ENCODE measurements at regions not wholly inside any gene's neighbourhood (a gene's known extent, or its start where the extent isn't known, plus 50 kb on each side); places are given as distances from the start of the nearest gene placed in this dataset.

DNA sequence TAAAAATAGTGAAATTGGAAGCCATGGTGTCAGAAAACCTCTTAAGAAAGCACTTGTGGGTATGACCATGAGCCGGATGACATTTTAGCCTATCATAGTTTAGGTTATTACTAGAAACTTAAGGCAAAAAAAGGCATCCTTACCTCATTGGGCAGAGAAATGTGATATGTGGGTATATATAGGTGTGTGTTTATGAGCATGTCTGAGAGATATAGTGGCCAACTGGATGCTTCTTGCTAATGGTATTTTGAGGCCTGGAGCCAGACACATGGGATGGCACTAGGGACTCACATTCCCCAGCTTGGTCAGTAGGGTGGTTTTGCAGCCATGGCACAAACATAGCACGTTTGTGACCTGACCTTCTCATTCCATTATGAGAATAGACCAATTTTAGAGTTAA, 295.6 kb upstream of the MEF2C start:
- Histone ChIP-seq H3K14ac (ENCODE audit: insufficient read length) (no peak overlapping the region), H3K23me2 (ENCODE audit: low read depth, low read length) (no peaks in the 10 kb centered on the region; the same call in 1 of the 2 replicates), H3K79me1 (ENCODE audit: low read depth, low read length) (no peaks in the 10 kb centered on the region), H3K9me3 (ENCODE audit: insufficient read depth in 2 of 2, low read depth in 1 of 2, low read length in 1 of 2) (no peaks in the 10 kb centered on the region), H3K27me3 (replicated peaks in 1 of 4; ENCODE audit: control insufficient read depth in 3 of 4, extremely low read depth in 1 of 4, insufficient read depth in 3 of 4, low read length in 3 of 4) (no peaks in the 10 kb centered on the region), H2BK20ac (ENCODE audit: low read length) (no peak overlapping the region), H2BK5ac (ENCODE audit: low read depth, low read length) (no peak overlapping the region), H3K4me3 (ENCODE audit: extremely low read depth in 1 of 4, insufficient read depth in 2 of 4, low read depth in 3 of 4, low read length in 4 of 4) (no peak overlapping the region), H2BK120ac (replicated peaks; ENCODE audit: low read depth, low read length) (no peak overlapping the region), H2BK15ac (ENCODE audit: low read length) (no peak overlapping the region), H3K36me3 (ENCODE audit: control insufficient read depth in 2 of 4, insufficient read depth in 4 of 4, low read length in 3 of 4) (no peaks in the 10 kb centered on the region), H3K18ac (ENCODE audit: extremely low read depth, low read length) (no peak overlapping the region), H3K56ac (replicated peaks; ENCODE audit: insufficient read length, low read depth, low read length) (no peak overlapping the region), H3K4ac (replicated peaks; ENCODE audit: insufficient read length, low read depth, low read length) (no peak overlapping the region), H3K79me2 (ENCODE audit: control insufficient read depth in 1 of 2, insufficient read depth in 2 of 2, low read length in 2 of 2) (no peaks in the 10 kb centered on the region), H2AK5ac (ENCODE audit: low read depth, low read length) (no peak overlapping the region), H4K20me1 (replicated peaks in 1 of 2; ENCODE audit: control insufficient read depth in 1 of 2, insufficient read depth in 2 of 2, low read length in 2 of 2) (no peaks in the 10 kb centered on the region), H3K4me2 (ENCODE audit: insufficient read depth in 1 of 2, low read depth in 2 of 2, low read length in 2 of 2) (no peak overlapping the region), H2AFZ (ENCODE audit: low read length) (no peak overlapping the region), H2BK12ac (ENCODE audit: low read depth, low read length) (no peak overlapping the region), H3K9ac (replicated peaks in 1 of 4; ENCODE audit: extremely low read depth in 1 of 4, low read depth in 3 of 4, low read length in 3 of 4) (no peak overlapping the region), H4K5ac (ENCODE audit: insufficient read length, low read depth, low read length) (no peak overlapping the region), H3K23ac (ENCODE audit: insufficient read length) (no peak overlapping the region), H4K91ac (replicated peaks; ENCODE audit: insufficient read length, low read length) (no peak overlapping the region), H3K27ac (ENCODE audit: low read depth, low read length) (no peak overlapping the region), H4K8ac (ENCODE audit: extremely low read depth, insufficient read depth, low read length) (no peak overlapping the region), H3K4me1 (replicated peaks in 1 of 4; ENCODE audit: control insufficient read depth in 3 of 4, insufficient read depth in 4 of 4, low read length in 3 of 4) (no peaks in the 10 kb centered on the region)
- POLR2A ChIA-PET (ENCODE audit: partially characterized antibody): no interaction called here
- no peak for DNase-seq (ENCODE audit: low read depth in 1 of 2, low spot score in 2 of 2)
- no peak for FAIRE-seq
- WGBS, 2 experiments (ENCODE audit: extremely low coverage in 1 of 2, insufficient coverage in 1 of 2, insufficient read length in 1 of 2, insufficient replicate concordance in 2 of 2, low coverage in 1 of 2, low lambda C conversion rate in 2 of 2, missing lambda C conversion rate in 1 of 2): 82% methylated on average over 2 of the region's 2 CpGs; no CpG with 5 or more reads in 1 of the 2 experiments
- CTCF ChIA-PET (ENCODE audit: partially characterized antibody): interaction anchor here (0.6 to 1.0 kb wide), 3 partner anchors 431 to 451 kb away, joined by 3 to 4 read pairs (median 3); no protein-coding TSS in a partner anchor
- TF ChIP-seq GABPA (IDR thresholded peaks at IDR 0.05; ENCODE audit: borderline replicate concordance, insufficient read depth, low read length): no peak
- TF ChIP-seq TEAD4 (IDR thresholded peaks at IDR 0.05; ENCODE audit: low read depth, low read length): no peak
- TF ChIP-seq EP300 (IDR thresholded peaks at IDR 0.05; ENCODE audit: borderline replicate concordance in 1 of 2, low read depth in 2 of 2, low read length in 2 of 2): no peak
- no peak for TF ChIP-seq CHD1 (IDR thresholded peaks at IDR 0.05; ENCODE audit: low read depth, low read length)
- no peak for TF ChIP-seq RNF2 (IDR thresholded peaks at IDR 0.05; ENCODE audit: borderline replicate concordance, low read depth, low read length, missing control alignments, poor library complexity, severe bottlenecking)
- TF ChIP-seq KDM1A (IDR thresholded peaks at IDR 0.05; ENCODE audit: borderline replicate concordance, low read length): no peak
- TF ChIP-seq SIRT6 (IDR thresholded peaks at IDR 0.05; ENCODE audit: low read length): no peak
- TF ChIP-seq SP4 (IDR thresholded peaks at IDR 0.05; ENCODE audit: low read length): no peak
- TF ChIP-seq RFX5 (IDR thresholded peaks at IDR 0.05; ENCODE audit: borderline replicate concordance, low read depth, low read length): no peak
- TF ChIP-seq NRF1 (IDR thresholded peaks at IDR 0.05; ENCODE audit: low read depth, low read length): no peak
- TF ChIP-seq EZH2 (IDR thresholded peaks at IDR 0.05; ENCODE audit: low read depth, low read length, severe bottlenecking): no peak
- no peak for TF ChIP-seq HDAC2 (IDR thresholded peaks at IDR 0.05; ENCODE audit: borderline replicate concordance in 1 of 2, low read depth in 2 of 2, low read length in 2 of 2)
- no peak for TF ChIP-seq YY1 (IDR thresholded peaks at IDR 0.05; ENCODE audit: low read depth, low read length)
- TF ChIP-seq GTF2F1 (IDR thresholded peaks at IDR 0.05; ENCODE audit: borderline replicate concordance, low read depth, low read length): no peak
- no peak for TF ChIP-seq CBX5 (IDR thresholded peaks at IDR 0.05; ENCODE audit: low read depth, low read length)
